ENCODE measurements at regions not wholly inside any gene's neighbourhood (a gene's known extent, or its start where the extent isn't known, plus 50 kb on each side); places are given as distances from the start of the nearest gene placed in this dataset.

DNA sequence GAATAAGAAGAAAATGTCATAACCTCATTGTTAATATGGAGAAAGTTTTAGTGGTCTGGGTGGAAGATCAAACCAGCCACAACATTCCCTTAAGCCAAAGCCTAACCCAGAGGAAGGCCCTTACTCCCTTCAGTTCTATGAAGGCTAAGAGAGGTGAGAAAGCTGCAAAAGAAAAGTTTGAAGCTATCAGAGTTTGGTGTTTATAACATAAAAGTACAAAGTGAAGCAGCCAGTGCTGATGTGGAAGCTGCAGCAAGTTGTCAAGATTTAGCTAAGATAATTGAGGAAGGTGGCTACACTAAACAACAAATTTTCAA is 67.6 kb upstream of the BCL9 start:
- TF ChIP-seq, protein P1, sequence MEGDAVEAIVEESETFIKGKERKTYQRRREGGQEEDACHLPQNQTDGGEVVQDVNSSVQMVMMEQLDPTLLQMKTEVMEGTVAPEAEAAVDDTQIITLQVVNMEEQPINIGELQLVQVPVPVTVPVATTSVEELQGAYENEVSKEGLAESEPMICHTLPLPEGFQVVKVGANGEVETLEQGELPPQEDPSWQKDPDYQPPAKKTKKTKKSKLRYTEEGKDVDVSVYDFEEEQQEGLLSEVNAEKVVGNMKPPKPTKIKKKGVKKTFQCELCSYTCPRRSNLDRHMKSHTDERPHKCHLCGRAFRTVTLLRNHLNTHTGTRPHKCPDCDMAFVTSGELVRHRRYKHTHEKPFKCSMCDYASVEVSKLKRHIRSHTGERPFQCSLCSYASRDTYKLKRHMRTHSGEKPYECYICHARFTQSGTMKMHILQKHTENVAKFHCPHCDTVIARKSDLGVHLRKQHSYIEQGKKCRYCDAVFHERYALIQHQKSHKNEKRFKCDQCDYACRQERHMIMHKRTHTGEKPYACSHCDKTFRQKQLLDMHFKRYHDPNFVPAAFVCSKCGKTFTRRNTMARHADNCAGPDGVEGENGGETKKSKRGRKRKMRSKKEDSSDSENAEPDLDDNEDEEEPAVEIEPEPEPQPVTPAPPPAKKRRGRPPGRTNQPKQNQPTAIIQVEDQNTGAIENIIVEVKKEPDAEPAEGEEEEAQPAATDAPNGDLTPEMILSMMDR (conservative IDR thresholded peaks at IDR 0.05), result no peak
- no peak for TF ChIP-seq ZFX (IDR thresholded peaks at IDR 0.05)

Measured in C4-2B (cell line).